ENCODE measurements at regions not wholly inside any gene's neighbourhood (a gene's known extent, or its start where the extent isn't known, plus 50 kb on each side); places are given as distances from the start of the nearest gene placed in this dataset.
"Not testable (repeated sequence)": the region's sequence is repeated elsewhere in the genome, so short reads cannot be mapped to it uniquely, and the experiment has no call there.

DNA sequence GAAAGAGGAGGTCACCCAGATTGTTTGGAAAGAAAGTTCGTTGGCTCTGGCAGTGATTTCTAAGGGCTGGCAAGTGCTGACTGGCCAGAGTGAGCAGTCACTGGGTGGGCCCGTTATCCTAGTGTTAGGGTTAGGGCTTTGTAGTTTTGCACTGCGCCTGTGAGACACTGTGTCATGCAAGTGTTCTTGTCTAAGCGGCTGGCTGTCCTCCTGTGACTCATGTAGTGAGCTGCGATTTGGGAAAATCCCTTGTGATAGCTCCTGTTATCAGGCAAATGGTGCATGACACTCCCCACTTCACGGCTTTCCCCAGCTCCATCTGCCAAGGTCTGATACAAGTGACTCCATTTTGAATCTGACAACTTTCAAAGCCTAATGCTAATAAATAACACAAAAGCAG, 526.0 kb upstream of the ADAMTS16 start:
- Mint-ChIP-seq H3K4me3 (ENCODE audit: unreplicated experiment) (no peak overlapping the region), H3K27ac (ENCODE audit: unreplicated experiment) (peak overlapping the region; percentile 57)

DNA sequence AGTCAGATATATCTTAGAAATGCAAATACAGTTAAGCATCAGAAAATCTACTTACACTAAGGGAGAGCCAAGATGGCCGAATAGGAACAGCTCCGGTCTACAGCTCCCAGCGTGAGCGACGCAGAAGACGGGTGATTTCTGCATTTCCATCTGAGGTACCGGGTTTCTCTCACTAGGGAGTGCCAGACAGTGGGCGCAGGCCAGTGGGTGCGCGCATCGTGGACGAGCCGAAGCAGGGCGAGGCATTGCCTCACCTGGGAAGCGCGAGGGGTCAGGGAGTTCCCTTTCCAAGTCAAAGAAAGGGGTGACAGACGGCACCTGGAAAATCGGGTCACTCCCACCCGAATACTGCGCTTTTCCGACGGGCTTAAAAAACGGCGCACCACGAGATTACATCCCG, 524.8 kb upstream of the ADAMTS16 start:
- H3K27ac Mint-ChIP-seq (ENCODE audit: unreplicated experiment); H3K27me3 Mint-ChIP-seq (ENCODE audit: unreplicated experiment); DNase-seq; H3K4me1 Mint-ChIP-seq (ENCODE audit: low read depth, unreplicated experiment); H3K4me3 Mint-ChIP-seq (ENCODE audit: unreplicated experiment); H3K9me3 Mint-ChIP-seq (ENCODE audit: unreplicated experiment); H3K36me3 Mint-ChIP-seq (ENCODE audit: unreplicated experiment): not testable (repeated sequence)

More for the DNA sequence above, 526.0 kb upstream of the ADAMTS16 start:
- no peak for DNase-seq
- H3K36me3 Mint-ChIP-seq (ENCODE audit: unreplicated experiment), result no peaks in the 10 kb centered on the region
- H3K9me3 Mint-ChIP-seq (ENCODE audit: unreplicated experiment), result no peaks in the 10 kb centered on the region
- H3K4me1 Mint-ChIP-seq (ENCODE audit: low read depth, unreplicated experiment), result no peaks in the 10 kb centered on the region
- H3K27me3 Mint-ChIP-seq (ENCODE audit: unreplicated experiment), result peaks cover 5% of the 10 kb centered on the region
- TF ChIP-seq, protein P1, sequence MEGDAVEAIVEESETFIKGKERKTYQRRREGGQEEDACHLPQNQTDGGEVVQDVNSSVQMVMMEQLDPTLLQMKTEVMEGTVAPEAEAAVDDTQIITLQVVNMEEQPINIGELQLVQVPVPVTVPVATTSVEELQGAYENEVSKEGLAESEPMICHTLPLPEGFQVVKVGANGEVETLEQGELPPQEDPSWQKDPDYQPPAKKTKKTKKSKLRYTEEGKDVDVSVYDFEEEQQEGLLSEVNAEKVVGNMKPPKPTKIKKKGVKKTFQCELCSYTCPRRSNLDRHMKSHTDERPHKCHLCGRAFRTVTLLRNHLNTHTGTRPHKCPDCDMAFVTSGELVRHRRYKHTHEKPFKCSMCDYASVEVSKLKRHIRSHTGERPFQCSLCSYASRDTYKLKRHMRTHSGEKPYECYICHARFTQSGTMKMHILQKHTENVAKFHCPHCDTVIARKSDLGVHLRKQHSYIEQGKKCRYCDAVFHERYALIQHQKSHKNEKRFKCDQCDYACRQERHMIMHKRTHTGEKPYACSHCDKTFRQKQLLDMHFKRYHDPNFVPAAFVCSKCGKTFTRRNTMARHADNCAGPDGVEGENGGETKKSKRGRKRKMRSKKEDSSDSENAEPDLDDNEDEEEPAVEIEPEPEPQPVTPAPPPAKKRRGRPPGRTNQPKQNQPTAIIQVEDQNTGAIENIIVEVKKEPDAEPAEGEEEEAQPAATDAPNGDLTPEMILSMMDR (IDR thresholded peaks at IDR 0.05; ENCODE audit: partially characterized antibody, unreplicated experiment), result no peak

DNA sequence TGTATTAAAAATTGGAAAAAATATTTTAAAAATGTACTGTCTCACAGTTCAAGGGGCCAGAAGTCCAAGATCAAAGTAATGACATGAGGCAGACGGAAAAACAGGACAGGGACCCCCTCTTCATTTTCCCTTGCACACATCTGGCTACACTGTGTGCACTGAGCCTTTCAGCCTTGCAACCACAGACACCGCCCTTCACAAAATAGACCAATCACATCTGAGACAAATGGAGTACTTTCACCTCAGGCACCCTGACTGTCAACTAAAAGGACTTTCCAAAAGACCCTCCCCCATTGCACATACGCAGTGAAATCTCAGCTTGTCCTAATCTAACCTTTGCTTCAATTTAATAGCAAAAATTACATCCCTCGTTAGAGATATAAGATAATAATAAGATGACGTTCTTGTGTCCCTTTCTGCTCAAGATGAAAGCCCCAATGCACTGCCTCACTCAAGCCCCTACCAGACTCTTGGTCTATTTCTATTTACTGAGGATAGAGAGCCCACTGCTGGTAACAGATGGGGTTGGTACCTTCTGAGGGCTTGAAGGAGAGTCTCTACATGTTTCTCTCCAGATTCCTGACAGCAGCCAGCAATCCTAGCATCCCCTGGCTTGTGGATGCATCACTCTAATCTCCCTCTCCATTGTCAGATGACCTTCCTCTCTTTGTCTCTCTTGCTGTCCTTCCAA, 514.8 kb upstream of the ADAMTS16 start:
- Mint-ChIP-seq H3K36me3 (ENCODE audit: unreplicated experiment) (no peaks in the 10 kb centered on the region), H3K9me3 (ENCODE audit: unreplicated experiment) (peaks cover 2% of the 10 kb centered on the region), H3K27me3 (ENCODE audit: unreplicated experiment) (no peaks in the 10 kb centered on the region), H3K4me1 (ENCODE audit: low read depth, unreplicated experiment) (peaks cover 19% of the 10 kb centered on the region), H3K4me3 (ENCODE audit: unreplicated experiment) (no peak overlapping the region), H3K27ac (ENCODE audit: unreplicated experiment) (no peak overlapping the region)
- TF ChIP-seq, protein P1 (IDR thresholded peaks at IDR 0.05; ENCODE audit: partially characterized antibody, unreplicated experiment), result no peak
- DNase-seq, result no peak

DNA sequence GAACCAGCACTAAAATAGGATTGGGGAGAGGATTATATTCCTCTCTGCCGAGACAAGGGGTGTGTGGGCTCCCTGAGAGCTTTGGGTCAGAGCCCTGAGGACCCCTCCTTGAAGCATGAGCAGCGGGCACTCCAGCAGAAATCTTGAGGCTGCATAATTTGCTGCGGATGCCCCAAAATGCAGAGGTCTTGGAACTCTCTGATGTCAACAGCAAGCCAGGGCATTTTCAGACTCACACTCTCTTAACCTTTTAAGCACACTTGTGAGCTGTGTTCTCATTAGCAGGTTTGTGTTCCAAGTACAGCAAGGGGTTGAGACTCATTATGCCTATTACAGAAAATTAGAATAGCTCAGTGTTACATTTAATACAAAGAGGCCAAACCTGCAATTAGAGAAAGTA, 513.0 kb upstream of the ADAMTS16 start:
- no peak overlapping the region for H3K27ac Mint-ChIP-seq (ENCODE audit: unreplicated experiment)
- DNase-seq, result no peak
- TF ChIP-seq, protein P1 (IDR thresholded peaks at IDR 0.05; ENCODE audit: partially characterized antibody, unreplicated experiment), result no peak
- H3K27me3 Mint-ChIP-seq (ENCODE audit: unreplicated experiment), result no peaks in the 10 kb centered on the region
- H3K4me3 Mint-ChIP-seq (ENCODE audit: unreplicated experiment), result no peak overlapping the region
- H3K4me1 Mint-ChIP-seq (ENCODE audit: low read depth, unreplicated experiment), result peaks cover 19% of the 10 kb centered on the region
- no peaks in the 10 kb centered on the region for H3K36me3 Mint-ChIP-seq (ENCODE audit: unreplicated experiment)
- H3K9me3 Mint-ChIP-seq (ENCODE audit: unreplicated experiment), result peaks cover 2% of the 10 kb centered on the region

DNA sequence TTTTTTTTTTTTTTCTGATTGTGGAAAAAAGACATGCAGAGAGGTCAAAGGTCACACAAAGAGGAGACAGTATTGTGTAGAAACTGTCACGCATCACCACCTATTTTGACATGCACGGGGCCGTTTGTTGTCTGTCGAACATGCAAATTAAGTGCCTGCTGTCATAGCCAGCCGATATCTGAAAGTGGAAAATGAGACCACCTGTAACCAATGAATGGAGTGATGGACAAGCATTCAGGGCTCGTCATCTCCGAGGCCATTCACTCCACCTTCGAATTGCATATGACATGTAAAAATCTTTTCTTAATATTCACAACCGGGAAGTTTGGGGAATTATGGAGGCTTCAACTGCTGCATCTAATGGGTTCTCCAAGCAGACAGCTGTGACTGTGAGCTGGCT, 512.2 kb upstream of the ADAMTS16 start:
- TF ChIP-seq, protein P1 (IDR thresholded peaks at IDR 0.05; ENCODE audit: partially characterized antibody, unreplicated experiment), result no peak
- Mint-ChIP-seq H3K27me3 (ENCODE audit: unreplicated experiment) (no peaks in the 10 kb centered on the region), H3K9me3 (ENCODE audit: unreplicated experiment) (peaks cover 2% of the 10 kb centered on the region), H3K27ac (ENCODE audit: unreplicated experiment) (peak overlapping the region; percentile 62), H3K4me3 (ENCODE audit: unreplicated experiment) (peak overlapping the region; percentile 46), H3K36me3 (ENCODE audit: unreplicated experiment) (no peaks in the 10 kb centered on the region), H3K4me1 (ENCODE audit: low read depth, unreplicated experiment) (peaks cover 17% of the 10 kb centered on the region)
- peak; percentile 47 for DNase-seq

Data from glutamatergic neuron (in vitro differentiated cells).